ENCODE measurements at regions not wholly inside any gene's neighbourhood (a gene's known extent, or its start where the extent isn't known, plus 50 kb on each side); places are given as distances from the start of the nearest gene placed in this dataset.

- intact Hi-C loops (cut with DNase I; ENCODE audit: low total_unique reads) = no loop called here
- Histone ChIP-seq H3K4me1 (no peaks in the 10 kb centered on the region), H3K36me3 (no peaks in the 10 kb centered on the region), H3K9me3 (no peaks in the 10 kb centered on the region), H3K27me3 (no peaks in the 10 kb centered on the region), H3K27ac (no peak overlapping the region), H3K4me3 (no peak overlapping the region)
- no peak for TF ChIP-seq CTCF (IDR thresholded peaks at IDR 0.05)
- DNase-seq = no peak
These were observed 947.7 kb upstream of the TENM4 start for GRCh38 chr11:80388536-80388935.

GRCh38 chr11:80388130-80388529, 947.3 kb upstream of the TENM4 start:
- Histone ChIP-seq H3K4me1 (no peaks in the 10 kb centered on the region), H3K9me3 (no peaks in the 10 kb centered on the region), H3K27ac (no peak overlapping the region), H3K4me3 (no peak overlapping the region), H3K36me3 (no peaks in the 10 kb centered on the region), H3K27me3 (no peaks in the 10 kb centered on the region)
- intact Hi-C loops (cut with DNase I; ENCODE audit: low total_unique reads) = no loop called here
- no peak for DNase-seq
- TF ChIP-seq CTCF (IDR thresholded peaks at IDR 0.05) = no peak

GRCh38 chr11:80383655-80384054, 942.8 kb upstream of the TENM4 start:
- no peak overlapping the region for H3K4me3 ChIP-seq
- H3K9me3 ChIP-seq = no peaks in the 10 kb centered on the region
- H3K27me3 ChIP-seq = no peaks in the 10 kb centered on the region
- no peak for TF ChIP-seq CTCF (IDR thresholded peaks at IDR 0.05)
- no peak for DNase-seq
- no peaks in the 10 kb centered on the region for H3K4me1 ChIP-seq
- no peak overlapping the region for H3K27ac ChIP-seq
- intact Hi-C loops (cut with DNase I; ENCODE audit: low total_unique reads) = no loop called here
- H3K36me3 ChIP-seq = no peaks in the 10 kb centered on the region

- H3K36me3 ChIP-seq = no peaks in the 10 kb centered on the region
- intact Hi-C loops (cut with DNase I; ENCODE audit: low total_unique reads) = no loop called here
- no peak for DNase-seq
- H3K4me3 ChIP-seq = no peak overlapping the region
- H3K27me3 ChIP-seq = no peaks in the 10 kb centered on the region
- no peaks in the 10 kb centered on the region for H3K9me3 ChIP-seq
- no peak for TF ChIP-seq CTCF (IDR thresholded peaks at IDR 0.05)
- no peaks in the 10 kb centered on the region for H3K4me1 ChIP-seq
- no peak overlapping the region for H3K27ac ChIP-seq
These were observed 938.9 kb upstream of the TENM4 start for GRCh38 chr11:80379620-80380278.

GRCh38 chr11:80371931-80372330, 931.1 kb upstream of the TENM4 start:
- Histone ChIP-seq H3K36me3 (no peaks in the 10 kb centered on the region), H3K27me3 (no peaks in the 10 kb centered on the region), H3K9me3 (no peaks in the 10 kb centered on the region), H3K4me3 (no peak overlapping the region), H3K27ac (no peak overlapping the region), H3K4me1 (no peaks in the 10 kb centered on the region)
- DNase-seq = no peak
- intact Hi-C loops (cut with DNase I; ENCODE audit: low total_unique reads) = no loop called here
- TF ChIP-seq CTCF (IDR thresholded peaks at IDR 0.05) = no peak

GRCh38 chr11:80365980-80366379, 925.1 kb upstream of the TENM4 start:
- Histone ChIP-seq H3K27me3 (no peaks in the 10 kb centered on the region), H3K4me3 (no peak overlapping the region), H3K36me3 (no peaks in the 10 kb centered on the region), H3K9me3 (no peaks in the 10 kb centered on the region), H3K27ac (no peak overlapping the region), H3K4me1 (no peaks in the 10 kb centered on the region)
- TF ChIP-seq CTCF (IDR thresholded peaks at IDR 0.05) = no peak
- no peak for DNase-seq
- intact Hi-C loops (cut with DNase I; ENCODE audit: low total_unique reads) = no loop called here

Measured in tibial artery (tissue), 4 donors.